Adrenal gland (tissue), 5 donors: ENCODE measurements at regions not wholly inside any gene's neighbourhood (a gene's known extent, or its start where the extent isn't known, plus 50 kb on each side); places are given as distances from the start of the nearest gene placed in this dataset.

Source experiments
- CTCF ChIP-seq, 6 experiments: fragments of 450-650 bp in 4 of 6; fragments of 200-600 bp in 2 of 6; sonication (generic) in 1 of 6; IDR thresholded peaks; 1 replicate in 5 of 6; 2 replicates in 1 of 6; pipeline versions ENCODE4 v1.5.1 to v1.8.0; 2016 to 2021; ENCODE audit warnings: antibody characterized with exemption in 6 of 6, mild to moderate bottlenecking in 2 of 6, moderate library complexity in 1 of 6
- POLR2A ChIP-seq, 2 donors: fragments of 450-650 bp; IDR thresholded peaks; one replicate each; pipeline ENCODE4 v1.6.1; 2017; ENCODE audit warnings: antibody characterized with exemption in 2 of 2, mild to moderate bottlenecking in 2 of 2, moderate library complexity in 1 of 2
- donor health status: DM: no; HTN: no; CAD: no.

GRCh38 chr13:111401755-111402154 lies 81.3 kb downstream of the TEX29 start:
- TF ChIP-seq CTCF (IDR thresholded peaks at IDR 0.05) = no peak
- TF ChIP-seq POLR2A (IDR thresholded peaks at IDR 0.05) = no peak
